C4-2B (cell line): ENCODE measurements at regions not wholly inside any gene's neighbourhood (a gene's known extent, or its start where the extent isn't known, plus 50 kb on each side); places are given as distances from the start of the nearest gene placed in this dataset.

Experiments used
- CTCF ChIP-seq: fragments of 450-650 bp; conservative IDR thresholded peaks from 2 replicates; pipeline ENCODE4 v1.5.1; 2017; ENCODE audit warnings: mild to moderate bottlenecking
- ZFX ChIP-seq: fragments of 450-650 bp; IDR thresholded peaks from 2 replicates; pipeline ENCODE4 v1.6.1; 2017

- TF ChIP-seq CTCF (no peak), ZFX (no peak)
Measured at GRCh38 chr6:158911746-158912480, 88.1 kb downstream of the RSPH3 start.
